Activated CD4-positive, alpha-beta T cell treated with anti-CD3 and anti-CD28 coated beads, Interleukin-10, Interleukin-2, amounts not matched to agents 100 ng/mL and 50 ng/mL, durations not matched to agents 16 hours and 8 hours (primary cell): ENCODE measurements at regions not wholly inside any gene's neighbourhood (a gene's known extent, or its start where the extent isn't known, plus 50 kb on each side); places are given as distances from the start of the nearest gene placed in this dataset.

Experiments used
- DNase-seq: peaks from one replicate; pipeline ENCODE4 v3.0.0-alpha.2; 2020

DNA sequence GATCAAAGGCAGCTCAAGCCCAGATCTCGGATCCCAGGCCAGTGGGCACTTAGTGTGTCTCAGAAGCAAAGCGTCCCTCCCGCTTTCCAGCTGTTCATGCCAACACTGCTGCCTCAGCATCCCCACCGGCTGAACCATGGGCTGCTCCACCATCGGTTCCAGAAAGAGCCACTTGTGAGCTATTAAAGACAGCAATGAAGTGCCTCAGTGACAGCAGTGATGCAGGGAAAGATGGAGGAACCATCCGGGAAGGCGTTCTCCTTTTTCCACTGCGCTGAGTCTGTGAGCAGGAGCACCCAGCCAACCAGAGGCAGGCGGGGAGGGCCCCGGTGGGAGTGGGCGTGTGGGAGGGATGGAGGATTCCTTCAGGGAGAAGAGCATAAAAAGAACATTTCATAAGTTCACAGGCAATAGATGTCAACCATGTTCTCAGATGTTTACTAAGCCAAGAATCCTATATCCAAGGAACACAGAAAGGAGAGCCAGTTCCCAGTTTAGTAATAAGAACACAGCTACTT is 96.2 kb upstream of the MKI67 start:
- DNase-seq = no peak

DNA sequence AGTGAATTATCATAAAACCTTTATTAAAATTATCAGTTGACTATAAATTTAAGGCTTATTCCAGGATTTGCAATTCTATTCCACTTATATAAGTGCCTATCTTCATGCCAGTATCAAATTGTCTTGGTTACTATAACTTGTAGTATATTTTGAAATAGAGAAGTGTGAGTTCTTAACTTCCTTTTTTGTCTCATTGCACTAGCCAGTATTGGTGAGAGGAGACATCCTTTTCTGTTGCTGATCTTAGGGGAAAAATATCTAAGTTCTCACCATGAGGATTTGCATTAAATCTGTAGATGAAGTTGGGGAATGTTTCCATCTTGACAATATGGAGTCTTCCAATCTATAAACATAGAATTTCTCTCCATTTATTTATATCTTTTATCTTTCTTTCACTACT is 104.2 kb upstream of the MKI67 start:
- DNase-seq = no peak

DNA sequence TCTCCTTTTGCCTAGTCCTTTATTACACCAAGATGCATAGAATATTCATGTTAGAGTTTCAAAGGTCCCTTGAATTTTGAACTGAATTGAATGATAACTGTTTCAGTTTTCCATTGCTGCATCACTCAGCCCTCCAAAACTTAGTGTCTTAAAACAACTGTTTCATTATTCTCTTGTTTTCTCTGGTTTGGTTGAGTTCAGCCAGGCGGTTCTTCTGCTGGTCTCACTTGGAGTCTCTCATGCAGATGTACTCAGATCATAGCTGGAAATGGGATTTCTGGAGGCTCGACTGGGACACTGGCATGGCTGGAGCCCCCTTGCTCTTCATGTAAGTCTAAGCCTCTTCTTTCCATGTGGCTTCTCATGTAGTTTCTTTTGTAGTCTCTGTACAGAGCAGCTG is 107.2 kb upstream of the MKI67 start:
- DNase-seq = no peak

DNA sequence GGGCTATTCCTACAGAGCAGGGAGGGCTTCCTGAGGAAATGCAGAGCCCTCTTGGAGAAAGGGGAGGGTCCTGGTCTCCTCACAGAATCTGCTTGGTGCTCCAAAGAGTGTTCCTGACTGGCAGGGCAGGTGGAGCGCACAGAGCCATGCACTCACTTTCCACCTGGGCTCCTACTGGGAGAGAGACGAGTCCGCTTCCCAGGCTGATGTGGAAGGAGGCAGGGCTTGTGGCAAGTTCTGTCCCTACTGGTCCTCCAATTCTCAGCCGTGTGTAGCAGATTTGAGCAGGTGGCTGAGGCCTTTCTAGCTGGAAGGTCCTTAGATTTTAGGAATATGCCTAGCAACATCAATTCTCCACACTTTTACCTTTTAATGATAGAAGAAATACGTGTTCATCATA is 111.5 kb upstream of the MKI67 start:
- no peak for DNase-seq

DNA sequence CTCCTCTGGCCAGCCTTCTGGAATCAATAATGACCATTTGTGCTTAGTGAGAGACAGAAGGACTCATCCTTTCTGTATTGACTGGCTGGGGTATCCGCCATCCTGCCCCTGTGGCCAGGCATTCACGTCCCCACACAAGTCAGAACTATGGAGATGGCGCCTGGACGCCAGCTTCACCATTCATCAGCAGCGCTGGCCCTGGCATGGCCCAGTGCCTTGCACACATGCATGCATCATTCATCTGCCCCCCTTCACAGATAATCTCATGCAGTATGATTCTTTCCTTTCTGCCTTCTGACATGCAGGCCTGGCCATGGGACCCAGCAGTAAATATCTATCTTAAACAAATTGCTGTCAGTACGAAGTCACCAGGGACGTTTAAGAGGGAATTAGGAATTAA is 114.8 kb upstream of the MKI67 start:
- no peak for DNase-seq

DNA sequence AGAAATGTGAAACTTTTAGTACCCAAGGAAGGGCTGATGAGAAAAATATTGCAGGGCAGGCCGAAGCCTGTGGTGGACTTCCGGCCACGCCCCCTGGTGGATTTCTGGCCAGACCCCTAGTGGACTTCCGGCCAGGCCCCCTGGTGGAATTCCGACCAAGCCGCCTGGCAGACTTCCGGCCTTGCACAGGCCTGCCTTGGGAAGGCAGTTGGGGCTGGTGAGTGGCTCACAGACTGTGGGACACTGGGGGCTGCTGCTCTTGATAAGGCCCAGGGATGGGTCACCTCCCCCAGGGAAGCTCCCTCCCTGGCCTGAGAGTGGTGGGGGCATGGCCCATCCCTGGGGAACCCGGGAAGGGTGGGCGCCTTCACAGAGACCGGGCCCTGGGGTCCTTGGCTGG is 116.4 kb upstream of the MKI67 start:
- no peak for DNase-seq

DNA sequence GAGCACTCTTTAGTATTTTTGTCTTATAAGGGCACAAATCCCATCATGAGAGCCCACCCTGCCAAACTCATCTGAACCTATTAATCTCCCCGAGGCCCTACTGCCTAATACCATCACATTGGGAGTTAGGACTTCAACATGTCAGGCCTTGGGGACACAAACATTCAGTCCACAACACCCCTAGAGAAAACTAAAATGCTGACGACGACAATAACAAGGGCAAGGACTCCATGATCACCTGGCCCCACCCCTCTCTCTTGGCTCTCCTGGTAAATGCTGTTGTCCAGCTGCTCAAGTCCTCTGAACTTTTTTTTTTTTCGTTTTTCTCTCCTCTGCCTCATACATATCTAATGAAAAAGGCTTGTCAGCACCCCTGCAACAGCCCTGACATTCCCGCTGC is 118.8 kb upstream of the MKI67 start:
- DNase-seq = no peak

DNA sequence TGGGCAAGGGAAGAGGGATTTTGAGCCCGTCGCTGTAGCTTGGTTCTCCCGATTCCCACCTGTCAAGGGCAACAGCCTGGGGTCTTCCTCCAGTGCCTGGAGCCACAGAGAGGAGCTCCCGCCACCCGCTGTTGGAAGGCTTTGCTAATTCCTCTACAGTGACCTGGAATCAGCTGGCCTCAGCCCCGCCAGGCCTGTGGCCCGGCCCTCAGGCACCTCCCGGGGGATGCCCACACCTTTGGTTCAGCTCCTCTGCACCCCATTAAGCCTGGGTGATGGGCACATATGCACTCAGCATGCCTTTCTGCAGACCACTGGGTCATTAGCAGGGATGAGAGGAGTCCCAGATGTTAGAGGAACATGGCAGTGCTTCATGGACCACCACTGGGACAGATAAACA is 121.4 kb upstream of the MKI67 start:
- DNase-seq = no peak

DNA sequence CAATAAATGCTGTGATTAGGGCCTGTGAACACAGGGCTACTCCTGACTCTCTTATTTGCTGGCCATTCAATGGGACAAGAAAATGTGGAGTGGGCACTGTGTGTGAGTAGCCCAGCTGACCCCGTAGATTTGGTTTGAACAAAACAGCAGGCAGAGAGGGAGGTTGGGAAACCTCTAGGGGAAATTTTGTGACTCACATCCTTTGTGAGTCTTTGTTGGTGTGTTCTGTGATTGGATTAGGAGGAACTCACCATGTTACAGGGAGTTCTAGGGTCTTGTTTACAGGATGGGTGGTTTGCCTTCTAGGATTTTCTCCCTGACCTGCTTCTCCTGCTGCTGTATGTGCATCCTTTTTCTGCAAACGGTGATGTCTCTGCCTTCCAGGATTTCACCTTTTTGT is 128.3 kb upstream of the MKI67 start:
- DNase-seq = no peak

DNA sequence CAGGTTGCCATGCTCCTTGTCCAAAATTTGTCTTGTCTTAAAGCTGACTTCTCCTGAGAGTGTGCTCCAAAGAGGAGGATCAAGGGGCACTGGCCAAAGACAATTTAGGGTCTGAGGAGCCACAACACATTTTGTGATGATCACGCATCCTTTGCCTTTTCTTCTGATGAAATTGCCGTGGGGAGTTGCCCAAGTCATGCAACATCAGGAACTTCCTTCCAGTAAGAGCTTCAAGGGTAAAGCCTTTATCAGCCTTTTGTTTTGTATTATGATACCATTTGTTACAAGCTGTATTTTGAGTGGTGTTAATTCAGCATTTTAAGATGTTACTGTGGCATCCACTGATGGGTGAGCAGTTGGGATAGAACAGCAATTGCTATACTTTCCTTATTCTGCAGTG is 131.2 kb upstream of the MKI67 start:
- DNase-seq = no peak

DNA sequence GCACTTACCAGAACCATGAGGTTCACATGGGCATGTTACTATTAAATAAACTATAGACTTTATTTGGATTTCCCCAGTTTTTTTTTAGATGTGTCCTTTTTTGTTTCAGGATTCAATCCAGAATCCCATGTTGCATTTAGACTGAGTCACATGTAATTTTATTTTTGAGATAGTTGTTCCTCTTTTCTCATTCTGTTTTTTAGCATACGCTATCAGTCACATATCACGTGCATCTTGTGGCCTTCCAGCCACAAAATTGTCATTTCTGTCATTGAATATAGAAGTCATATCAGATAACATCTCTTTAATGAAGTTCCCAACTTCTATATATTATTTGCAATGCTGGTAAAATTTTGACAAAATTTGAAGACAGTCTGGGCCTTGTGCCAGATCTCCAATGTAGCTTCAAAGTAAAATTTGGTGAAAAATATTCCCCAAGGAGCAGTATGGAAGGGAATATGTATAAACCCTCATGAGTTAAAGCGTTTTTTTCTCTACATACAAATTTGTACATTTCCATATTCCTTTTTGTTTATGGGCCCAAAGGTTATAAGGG is 132.3 kb upstream of the MKI67 start:
- no peak for DNase-seq

DNA sequence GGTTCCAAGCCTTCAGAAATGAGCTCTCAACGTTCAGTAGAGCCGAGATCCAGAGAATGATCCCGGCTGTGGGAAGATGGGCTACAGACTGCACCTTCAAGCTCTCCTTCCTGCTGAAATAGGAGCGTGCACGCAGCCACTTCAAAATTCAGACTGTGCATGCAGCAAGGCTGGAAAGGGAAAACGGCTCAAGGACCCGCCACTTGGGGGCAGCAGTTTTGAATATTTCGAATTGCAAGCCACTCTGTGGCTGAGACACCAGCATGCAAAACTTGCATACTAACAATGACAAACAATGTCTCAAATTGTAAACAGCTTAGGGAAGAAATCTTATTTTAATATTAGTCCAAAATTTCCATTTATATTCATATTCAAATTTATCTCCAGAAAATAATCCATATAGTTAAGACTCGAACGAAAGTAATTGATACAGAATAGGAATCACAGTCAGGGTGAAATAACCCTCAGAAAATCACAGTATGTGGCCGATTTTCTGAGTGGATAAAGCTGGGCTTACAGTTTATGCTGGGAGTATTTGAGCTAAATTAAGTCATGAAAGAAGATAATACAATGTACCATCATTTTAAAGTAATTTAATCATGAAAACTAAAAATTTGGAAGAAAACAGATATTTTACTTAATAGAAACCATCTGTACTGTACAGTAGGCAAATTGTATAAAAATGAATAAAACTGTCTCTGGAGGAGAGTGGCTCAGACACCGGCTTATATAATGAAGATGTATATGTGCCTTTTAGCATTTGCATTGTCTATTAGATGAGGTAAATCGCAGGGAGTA is 137.9 kb upstream of the MKI67 start:
- peak; percentile 59 for DNase-seq

DNA sequence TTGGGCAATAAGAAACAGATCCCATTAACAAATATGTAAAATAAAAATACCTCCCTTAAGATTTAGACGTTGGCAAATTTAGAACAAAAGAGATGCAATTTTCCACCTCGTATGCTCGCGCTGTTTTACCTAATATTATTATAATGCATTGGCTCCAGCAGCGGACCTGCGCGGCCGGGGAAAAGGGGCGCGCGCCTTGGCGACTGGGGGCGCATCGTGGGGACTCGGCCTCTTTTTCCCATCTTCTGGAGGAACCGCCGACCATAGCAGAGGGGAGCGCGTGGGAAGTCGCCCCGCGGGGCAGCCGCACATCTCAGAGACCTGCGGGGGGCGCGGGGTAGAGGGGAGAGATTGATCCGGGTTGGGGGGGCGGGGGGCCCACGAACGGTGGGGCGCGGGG is 139.4 kb upstream of the MKI67 start:
- DNase-seq = no peak

DNA sequence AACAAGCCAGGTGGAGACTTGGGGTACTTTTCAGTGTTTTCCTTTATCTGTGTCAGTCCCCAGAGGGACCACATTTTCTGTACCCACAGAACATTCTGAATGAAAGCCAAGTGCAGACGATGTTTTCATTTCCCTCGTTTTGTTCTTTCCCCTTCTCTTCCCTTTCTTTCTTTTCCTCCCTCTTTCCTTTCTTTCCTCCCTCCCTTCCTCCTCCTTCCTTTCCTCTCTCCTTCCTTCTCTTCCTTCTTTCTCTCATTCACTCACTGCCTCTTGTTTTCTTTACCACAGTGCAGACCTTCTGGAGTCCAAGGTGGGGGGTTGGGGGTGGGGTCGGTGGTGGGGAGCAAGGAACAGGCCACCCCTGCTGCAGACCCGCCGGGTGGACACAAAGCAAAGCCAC is 141.4 kb upstream of the MKI67 start:
- no peak for DNase-seq

DNA sequence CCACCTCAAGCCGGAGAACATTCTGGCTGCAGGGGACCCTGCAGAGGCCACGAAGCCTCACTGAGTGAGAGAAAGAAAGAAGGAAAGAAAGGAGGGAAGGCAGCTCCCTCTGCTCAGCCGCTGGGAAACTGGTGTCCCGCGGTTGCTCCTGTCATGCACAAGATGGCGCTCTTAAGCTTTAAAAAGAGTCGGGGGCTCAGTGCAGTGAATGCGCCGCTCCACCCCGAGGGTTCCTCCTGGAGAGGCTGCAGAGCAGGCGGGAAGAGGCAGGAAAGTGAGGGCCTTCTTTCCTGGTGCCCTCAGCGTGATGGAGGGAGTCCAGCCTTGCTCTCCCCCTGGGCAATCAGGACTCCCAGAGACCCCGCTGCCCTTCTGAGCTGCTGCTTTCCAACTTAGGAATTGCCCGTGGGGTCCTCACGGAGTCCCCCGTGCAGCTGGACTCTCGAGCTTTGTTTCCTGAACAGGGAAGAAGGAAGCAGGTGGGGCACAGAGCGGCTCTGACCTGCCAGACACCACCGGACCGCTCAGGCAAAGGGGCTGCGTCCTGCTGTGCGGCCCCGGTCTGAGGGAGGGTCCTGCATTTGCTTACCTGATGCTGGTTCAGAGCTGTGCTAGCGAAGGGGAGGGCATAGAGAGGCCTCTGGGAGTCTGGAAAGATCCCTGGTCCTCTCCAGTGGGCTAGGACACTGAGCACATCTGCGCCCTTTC is 141.9 kb upstream of the MKI67 start:
- peak; percentile 47 for DNase-seq

DNA sequence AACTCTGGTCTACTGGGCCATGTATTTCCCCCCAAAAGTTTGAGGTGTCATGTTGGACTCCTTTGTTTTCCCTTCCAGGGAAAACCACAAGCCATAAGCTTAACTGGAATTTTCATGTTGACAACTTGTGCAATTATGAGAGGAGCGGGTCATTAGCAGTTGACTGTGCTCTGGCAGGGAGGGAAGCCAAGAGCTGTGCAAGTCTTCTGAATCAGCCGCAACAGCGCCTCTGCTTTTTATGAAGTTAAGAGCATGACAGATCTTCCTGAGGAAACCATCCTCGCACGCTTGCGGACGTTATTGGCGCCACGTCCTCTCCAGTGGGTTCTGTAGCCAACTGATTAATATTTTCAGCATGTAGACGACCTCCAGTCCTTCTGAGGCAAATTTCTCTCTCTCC is 148.7 kb upstream of the MKI67 start:
- peak; percentile 22 for DNase-seq

DNA sequence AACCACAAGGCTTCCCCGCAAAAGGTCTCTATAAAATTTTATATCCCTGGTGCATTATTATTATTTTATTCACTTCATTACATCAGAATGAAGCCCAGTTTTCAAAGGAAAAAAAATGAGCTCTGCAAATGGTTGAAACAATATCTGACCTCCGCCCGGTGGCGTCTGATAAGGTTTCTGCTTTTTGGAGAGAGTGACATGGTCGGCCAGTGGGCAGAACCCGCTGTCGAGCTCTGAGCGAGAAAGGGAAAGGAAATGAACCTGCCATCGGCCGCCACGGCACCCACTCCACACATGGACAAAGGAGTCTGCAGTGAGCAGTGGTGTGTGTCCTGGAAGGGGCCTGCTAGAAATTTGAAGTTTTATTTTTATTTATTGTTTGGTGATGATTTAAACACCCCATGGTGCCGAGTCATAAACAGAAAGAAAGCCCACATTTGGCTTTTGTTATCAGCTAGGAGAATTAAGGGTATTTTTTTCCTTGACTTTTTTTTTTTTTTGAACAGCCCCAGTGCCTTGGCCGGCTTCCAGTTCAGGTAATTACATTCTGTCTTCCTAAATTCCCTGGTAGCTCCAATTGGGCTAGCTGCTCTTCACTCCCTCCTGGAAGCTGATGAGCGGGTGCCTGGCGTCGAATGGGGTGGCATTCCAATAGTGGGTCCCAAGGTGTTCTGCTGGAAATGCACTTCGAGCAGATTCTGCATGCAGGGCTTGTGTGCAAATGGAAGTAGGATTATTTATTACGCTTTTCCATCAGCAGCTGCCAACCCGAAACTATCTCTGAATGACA is 149.4 kb upstream of the MKI67 start:
- DNase-seq = peak; percentile 13

DNA sequence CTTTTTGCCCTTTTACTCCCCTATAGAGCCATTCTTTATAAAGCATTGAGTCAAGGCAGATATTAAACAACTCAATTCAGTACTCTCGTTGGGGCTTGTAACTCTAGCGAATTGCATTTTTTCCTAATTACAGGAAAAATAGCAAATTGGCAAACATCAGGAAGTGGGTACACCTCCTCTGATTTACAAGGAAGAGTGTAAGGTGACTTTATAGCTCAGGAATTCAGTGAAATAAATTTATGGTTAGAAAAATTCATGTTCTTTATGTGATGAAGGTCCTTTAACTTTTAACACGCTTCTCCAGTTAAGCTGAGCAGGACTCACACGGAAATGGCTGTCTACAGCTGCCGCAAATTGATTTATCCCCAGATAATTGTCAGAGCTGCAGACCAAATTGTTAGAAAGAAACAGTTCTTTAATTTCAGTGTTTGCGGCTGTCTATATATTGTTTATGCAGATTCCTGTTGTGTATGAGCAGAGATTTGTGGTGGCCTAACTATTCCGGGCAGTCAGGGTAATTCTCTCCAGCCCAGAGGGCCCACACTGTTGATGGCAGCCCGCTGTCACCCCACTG is 151.1 kb upstream of the MKI67 start:
- DNase-seq = no peak

DNA sequence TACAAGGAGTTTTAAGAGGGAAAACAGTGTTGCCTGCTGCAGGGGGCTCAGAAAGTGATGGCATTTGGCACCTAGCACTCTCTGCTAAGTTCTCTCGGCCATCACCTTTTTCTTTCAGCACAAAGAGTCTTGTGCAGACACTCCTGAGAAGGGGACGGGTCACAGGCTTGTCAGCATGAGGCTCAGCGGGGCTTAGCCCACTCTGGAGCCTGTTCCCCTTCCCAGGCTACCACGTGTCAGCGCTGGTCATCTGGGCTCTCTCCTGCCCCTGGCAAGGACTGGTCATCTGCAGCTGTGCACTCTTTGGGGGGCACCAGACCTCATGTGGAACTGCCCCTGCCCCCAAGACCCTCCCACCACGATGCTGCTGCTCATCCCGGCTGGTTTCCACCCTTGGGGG is 152.1 kb upstream of the MKI67 start:
- DNase-seq = no peak

DNA sequence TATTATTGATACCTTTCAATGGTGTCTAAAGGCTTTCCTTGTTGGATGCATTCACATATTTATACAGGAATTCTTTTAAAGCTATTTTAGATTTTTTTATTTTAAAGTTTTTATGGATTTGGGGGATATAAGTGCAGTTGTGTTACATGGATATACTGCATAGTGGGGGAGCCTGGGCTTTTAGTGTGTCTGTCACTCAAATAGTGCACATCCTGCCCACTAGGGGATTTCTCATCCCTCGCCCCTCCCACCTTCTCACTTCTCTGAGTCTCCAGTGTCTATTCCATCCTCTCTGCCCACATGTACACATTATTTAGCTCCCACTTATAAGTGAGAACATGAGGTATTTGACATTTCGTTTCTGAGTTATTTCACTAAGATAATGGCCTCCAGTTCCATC is 154.0 kb upstream of the MKI67 start:
- DNase-seq = no peak

DNA sequence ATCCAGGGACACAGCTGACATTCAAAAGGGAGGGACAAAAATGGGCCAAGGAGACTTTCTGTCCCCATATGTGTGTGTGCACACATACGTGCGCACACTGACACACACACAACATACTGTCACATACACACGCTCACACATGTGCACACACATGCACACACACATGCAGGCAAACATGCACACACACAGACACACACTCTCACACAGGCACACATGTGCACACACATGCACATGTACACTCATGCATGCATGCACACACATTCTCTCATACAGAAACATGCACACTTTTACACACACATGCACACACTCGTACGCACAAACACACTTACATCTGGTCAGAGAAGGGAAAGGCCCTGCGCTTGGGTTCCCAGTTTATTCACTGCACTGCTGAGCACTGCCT is 155.1 kb upstream of the MKI67 start:
- DNase-seq = no peak

DNA sequence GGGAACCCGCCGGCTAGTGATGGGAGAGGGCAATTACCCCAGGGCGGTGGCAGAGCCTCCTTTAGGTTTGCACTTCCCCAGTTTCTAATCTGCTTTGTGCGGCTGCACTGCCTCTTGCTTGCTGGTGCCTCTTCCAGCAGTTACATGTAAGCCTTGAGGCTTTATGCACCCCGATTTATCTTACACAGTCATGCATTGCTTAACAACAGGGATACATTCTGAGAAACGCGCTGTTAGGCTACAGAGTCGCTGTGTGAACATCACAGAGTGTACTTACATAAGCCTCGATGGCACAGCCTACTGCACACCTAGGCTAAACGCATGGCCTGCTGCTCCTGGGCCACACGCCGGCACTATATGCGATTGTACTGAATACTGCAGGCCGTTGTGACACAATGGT is 155.6 kb upstream of the MKI67 start:
- DNase-seq = no peak

DNA sequence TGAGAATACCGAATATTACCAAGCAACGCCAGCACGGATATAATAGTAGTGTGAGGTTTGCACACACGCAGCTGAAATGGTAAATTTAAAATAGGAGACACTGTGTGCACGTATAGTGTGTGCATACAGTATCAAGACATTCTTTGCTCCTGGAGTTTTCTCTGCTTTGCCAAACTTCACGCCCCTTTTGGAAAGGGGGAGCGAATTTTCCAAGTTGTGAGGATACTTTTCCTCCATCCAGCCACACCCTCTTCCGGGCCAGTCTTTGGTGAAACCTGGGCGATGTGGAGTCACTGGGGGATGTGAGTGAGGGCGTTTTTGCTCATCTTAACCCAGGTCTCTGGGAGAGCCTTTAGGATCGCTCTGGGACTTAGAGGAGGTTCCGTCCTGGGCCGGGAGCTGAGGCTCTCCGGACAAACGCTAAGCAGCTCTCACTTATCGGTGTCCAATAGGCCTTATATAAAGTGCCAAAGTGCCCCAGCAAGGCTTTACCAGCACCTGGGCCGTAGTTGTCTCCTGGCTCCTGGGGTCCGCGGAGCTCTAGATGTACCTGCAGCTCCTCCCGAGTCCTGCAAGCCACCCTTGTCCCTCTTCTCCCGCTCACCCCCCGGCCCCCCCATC is 160.0 kb upstream of the MKI67 start:
- DNase-seq = no peak
